Thyroid gland (tissue), 4 donors: ENCODE measurements at regions not wholly inside any gene's neighbourhood (a gene's known extent, or its start where the extent isn't known, plus 50 kb on each side); places are given as distances from the start of the nearest gene placed in this dataset.

ENCODE experiments used
- CTCF ChIP-seq, 6 experiments: fragments of 200-600 bp in 3 of 6; fragments of 450-650 bp in 3 of 6; sonication (generic) in 3 of 6; IDR thresholded peaks; one replicate each; pipeline ENCODE4 v1.5.1; 2016 to 2019; ENCODE audit warnings: antibody characterized with exemption in 6 of 6, mild to moderate bottlenecking in 2 of 6, inconsistent platforms in 1 of 6, moderate library complexity in 1 of 6
- POLR2A ChIP-seq, 2 donors: fragments of 450-650 bp; IDR thresholded peaks; one replicate each; pipeline ENCODE4 v1.6.1; 2017; ENCODE audit warnings: antibody characterized with exemption in 2 of 2, mild to moderate bottlenecking in 2 of 2, moderate library complexity in 1 of 2

GRCh38 chr15:88708655-88709054 lies 69.8 kb downstream of the ISG20 start:
- TF ChIP-seq CTCF (IDR thresholded peaks at IDR 0.05) (no peak), POLR2A (IDR thresholded peaks at IDR 0.05) (no peak)
